ENCODE measurements at regions not wholly inside any gene's neighbourhood (a gene's known extent, or its start where the extent isn't known, plus 50 kb on each side); places are given as distances from the start of the nearest gene placed in this dataset.

GRCh38 chr10:113493882-113494301, 59.0 kb upstream of the HABP2 start:
- TF ChIP-seq, protein P1, sequence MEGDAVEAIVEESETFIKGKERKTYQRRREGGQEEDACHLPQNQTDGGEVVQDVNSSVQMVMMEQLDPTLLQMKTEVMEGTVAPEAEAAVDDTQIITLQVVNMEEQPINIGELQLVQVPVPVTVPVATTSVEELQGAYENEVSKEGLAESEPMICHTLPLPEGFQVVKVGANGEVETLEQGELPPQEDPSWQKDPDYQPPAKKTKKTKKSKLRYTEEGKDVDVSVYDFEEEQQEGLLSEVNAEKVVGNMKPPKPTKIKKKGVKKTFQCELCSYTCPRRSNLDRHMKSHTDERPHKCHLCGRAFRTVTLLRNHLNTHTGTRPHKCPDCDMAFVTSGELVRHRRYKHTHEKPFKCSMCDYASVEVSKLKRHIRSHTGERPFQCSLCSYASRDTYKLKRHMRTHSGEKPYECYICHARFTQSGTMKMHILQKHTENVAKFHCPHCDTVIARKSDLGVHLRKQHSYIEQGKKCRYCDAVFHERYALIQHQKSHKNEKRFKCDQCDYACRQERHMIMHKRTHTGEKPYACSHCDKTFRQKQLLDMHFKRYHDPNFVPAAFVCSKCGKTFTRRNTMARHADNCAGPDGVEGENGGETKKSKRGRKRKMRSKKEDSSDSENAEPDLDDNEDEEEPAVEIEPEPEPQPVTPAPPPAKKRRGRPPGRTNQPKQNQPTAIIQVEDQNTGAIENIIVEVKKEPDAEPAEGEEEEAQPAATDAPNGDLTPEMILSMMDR (IDR thresholded peaks at IDR 0.05): no peak
- TF ChIP-seq POLR2A (IDR thresholded peaks at IDR 0.05): no peak
- no peak for ATAC-seq

DNA sequence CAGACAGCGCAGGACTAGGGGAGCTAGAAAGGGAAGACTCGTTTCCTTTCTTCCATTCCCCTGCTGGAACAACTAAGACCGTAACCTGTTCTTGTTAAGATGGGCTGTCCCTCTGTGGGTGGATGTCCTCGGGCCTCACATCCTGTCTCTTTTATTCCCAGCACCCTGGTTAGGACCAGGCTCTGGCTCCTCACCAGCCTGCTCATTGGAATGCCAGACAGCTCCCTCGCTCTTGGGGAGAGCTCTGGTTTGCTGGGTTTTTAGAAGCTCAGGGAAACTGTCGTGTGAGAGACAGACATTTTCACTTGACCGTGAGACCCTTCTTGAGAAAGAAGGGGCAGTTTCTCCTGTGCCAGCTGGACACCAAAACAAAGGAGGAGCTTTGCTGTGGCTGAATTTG, 58.1 kb upstream of the HABP2 start:
- no peaks in the 10 kb centered on the region for H3K27me3 ChIP-seq
- no peaks in the 10 kb centered on the region for H3K36me3 ChIP-seq
- whole genome bisulfite sequencing (ENCODE audit: insufficient coverage, low coverage, low lambda C conversion rate, missing lambda C conversion rate): 81% methylated on average over 5 of the region's 7 CpGs
- DNase-seq (no peak), ATAC-seq (no peak)
- H3K27ac ChIP-seq: no peak overlapping the region
- H3K9me3 ChIP-seq: no peaks in the 10 kb centered on the region
- intact Hi-C loops (cut with DNase I): no loop called here
- no peak overlapping the region for H3K4me3 ChIP-seq
- H3K4me1 ChIP-seq: no peaks in the 10 kb centered on the region
- TF ChIP-seq, protein P1 (IDR thresholded peaks at IDR 0.05): no peak
- TF ChIP-seq POLR2A (IDR thresholded peaks at IDR 0.05): no peak

More at GRCh38 chr10:113493882-113494301, 59.0 kb upstream of the HABP2 start:
- no peaks in the 10 kb centered on the region for H3K4me1 ChIP-seq
- intact Hi-C loops (cut with DNase I): no loop called here
- no peak overlapping the region for H3K4me3 ChIP-seq
- H3K9me3 ChIP-seq: no peaks in the 10 kb centered on the region
- H3K27ac ChIP-seq: no peak overlapping the region
- 59% methylated on average over 5 of the region's 5 CpGs for whole genome bisulfite sequencing (ENCODE audit: insufficient coverage, low coverage, low lambda C conversion rate, missing lambda C conversion rate)
- no peaks in the 10 kb centered on the region for H3K27me3 ChIP-seq
- H3K36me3 ChIP-seq: no peaks in the 10 kb centered on the region
- DNase-seq: no peak

GRCh38 chr10:113495553-113495952, 57.3 kb upstream of the HABP2 start:
- Histone ChIP-seq H3K27ac (no peak overlapping the region), H3K4me3 (no peak overlapping the region), H3K27me3 (no peaks in the 10 kb centered on the region)

DNA sequence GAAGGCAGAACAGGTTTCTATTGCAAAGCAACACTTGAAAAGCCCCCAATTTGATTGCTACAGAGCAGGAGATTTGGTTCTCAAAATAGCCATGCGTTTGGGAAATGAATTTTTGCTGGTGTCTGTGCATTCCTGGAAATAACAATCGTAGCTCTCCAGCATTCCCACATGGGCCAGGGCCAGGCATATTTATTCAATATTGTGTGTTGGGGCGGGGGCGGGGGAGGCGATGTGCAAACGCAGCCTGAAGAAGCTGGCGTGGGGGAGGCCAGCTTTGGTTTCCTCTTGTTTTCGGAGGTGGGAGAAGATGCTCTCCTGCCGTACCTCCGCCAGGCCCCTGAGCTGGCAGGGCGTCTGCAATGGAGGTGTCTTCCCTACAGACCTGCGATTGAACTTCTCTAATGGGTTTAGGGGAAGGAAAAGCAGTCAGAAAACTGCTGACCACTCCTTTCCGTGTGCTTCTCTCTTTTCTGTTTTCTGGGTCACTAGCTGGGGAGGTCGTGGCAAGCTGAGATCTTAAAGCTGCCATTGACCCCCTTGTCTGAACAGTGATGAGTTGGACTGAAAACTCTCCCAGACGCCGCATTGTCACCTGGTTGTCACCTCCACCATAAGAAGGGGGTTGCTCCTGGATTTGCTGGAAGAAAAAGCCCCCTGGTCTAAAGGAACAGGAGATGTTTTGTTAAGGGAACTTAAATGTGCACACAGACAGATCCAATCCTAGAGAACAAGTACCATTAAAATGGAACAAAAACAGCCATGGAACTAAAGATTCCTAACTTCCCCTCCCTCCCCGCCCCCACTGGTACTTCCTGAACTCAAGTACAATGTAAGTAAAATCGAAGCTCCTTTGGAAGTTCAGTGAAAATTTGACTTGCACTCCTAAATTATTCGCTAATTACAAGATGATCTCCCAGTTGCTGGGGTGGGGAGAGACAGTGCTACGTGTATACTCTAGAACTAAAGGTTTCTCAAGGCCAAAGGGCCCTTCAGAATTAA, 56.4 kb upstream of the HABP2 start:
- H3K4me1 ChIP-seq: no peaks in the 10 kb centered on the region
- 56% methylated on average over 10 of the region's 20 CpGs for WGBS (ENCODE audit: insufficient coverage, low coverage, low lambda C conversion rate, missing lambda C conversion rate)
- H3K9me3 ChIP-seq: no peaks in the 10 kb centered on the region
- peak in 2 of 4 donors; percentile 21 to 52 for ATAC-seq
- DNase-seq: no peak
- no peak overlapping the region for H3K4me3 ChIP-seq
- no peaks in the 10 kb centered on the region for H3K27me3 ChIP-seq
- TF ChIP-seq POLR2A (IDR thresholded peaks at IDR 0.05): no peak
- TF ChIP-seq, protein P1 (IDR thresholded peaks at IDR 0.05): no peak
- H3K27ac ChIP-seq: no peak overlapping the region
- intact Hi-C loops (cut with DNase I): no loop called here
- no peaks in the 10 kb centered on the region for H3K36me3 ChIP-seq

More at GRCh38 chr10:113495553-113495952, 57.3 kb upstream of the HABP2 start:
- Histone ChIP-seq H3K4me1 (no peaks in the 10 kb centered on the region), H3K36me3 (no peaks in the 10 kb centered on the region), H3K9me3 (no peaks in the 10 kb centered on the region)
- WGBS (ENCODE audit: insufficient coverage, low coverage, low lambda C conversion rate, missing lambda C conversion rate): 72% methylated on average over 6 of the region's 8 CpGs
- DNase-seq: no peak
- ATAC-seq: no peak
- no peak for TF ChIP-seq POLR2A (IDR thresholded peaks at IDR 0.05)
- TF ChIP-seq, protein P1 (IDR thresholded peaks at IDR 0.05): no peak
- intact Hi-C loops (cut with DNase I): no loop called here

Measured in right lobe of liver (tissue), 6 donors.